Ovary (tissue), 3 donors: ENCODE measurements at regions not wholly inside any gene's neighbourhood (a gene's known extent, or its start where the extent isn't known, plus 50 kb on each side); places are given as distances from the start of the nearest gene placed in this dataset.

Experiments
- EP300 ChIP-seq: sonication (generic); formaldehyde crosslinking; IDR thresholded peaks from one replicate; pipeline ENCODE4 v1.6.1; 2017; ENCODE audit warnings: antibody characterized with exemption
- POLR2A ChIP-seq: fragments of 450-650 bp; IDR thresholded peaks from one replicate; pipeline ENCODE4 v1.6.1; 2017; ENCODE audit warnings: antibody characterized with exemption, mild to moderate bottlenecking, moderate library complexity
- TF ChIP-seq, protein P1 (sequence below), 3 donors: fragments of 450-650 bp in 2 of 3; fragments of 200-600 bp in 1 of 3; IDR thresholded peaks; one replicate each; pipeline versions ENCODE4 v1.5.1 to v1.8.0; 2016 to 2022; ENCODE audit warnings: antibody characterized with exemption in 3 of 3, mild to moderate bottlenecking in 1 of 3
- donor health status: DM: no; HTN: no; CAD: no.

GRCh38 chr13:54859827-54860226 is 1831.2 kb downstream of the OLFM4 start:
- no peak for TF ChIP-seq EP300
- no peak for TF ChIP-seq POLR2A
- TF ChIP-seq, protein P1, sequence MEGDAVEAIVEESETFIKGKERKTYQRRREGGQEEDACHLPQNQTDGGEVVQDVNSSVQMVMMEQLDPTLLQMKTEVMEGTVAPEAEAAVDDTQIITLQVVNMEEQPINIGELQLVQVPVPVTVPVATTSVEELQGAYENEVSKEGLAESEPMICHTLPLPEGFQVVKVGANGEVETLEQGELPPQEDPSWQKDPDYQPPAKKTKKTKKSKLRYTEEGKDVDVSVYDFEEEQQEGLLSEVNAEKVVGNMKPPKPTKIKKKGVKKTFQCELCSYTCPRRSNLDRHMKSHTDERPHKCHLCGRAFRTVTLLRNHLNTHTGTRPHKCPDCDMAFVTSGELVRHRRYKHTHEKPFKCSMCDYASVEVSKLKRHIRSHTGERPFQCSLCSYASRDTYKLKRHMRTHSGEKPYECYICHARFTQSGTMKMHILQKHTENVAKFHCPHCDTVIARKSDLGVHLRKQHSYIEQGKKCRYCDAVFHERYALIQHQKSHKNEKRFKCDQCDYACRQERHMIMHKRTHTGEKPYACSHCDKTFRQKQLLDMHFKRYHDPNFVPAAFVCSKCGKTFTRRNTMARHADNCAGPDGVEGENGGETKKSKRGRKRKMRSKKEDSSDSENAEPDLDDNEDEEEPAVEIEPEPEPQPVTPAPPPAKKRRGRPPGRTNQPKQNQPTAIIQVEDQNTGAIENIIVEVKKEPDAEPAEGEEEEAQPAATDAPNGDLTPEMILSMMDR (IDR thresholded peaks at IDR 0.05), result no peak
